Ishikawa (cell line): ENCODE measurements at regions not wholly inside any gene's neighbourhood (a gene's known extent, or its start where the extent isn't known, plus 50 kb on each side); places are given as distances from the start of the nearest gene placed in this dataset.

Experiments
- CEBPB ChIP-seq: IDR thresholded peaks from 2 replicates; pipeline ENCODE4 v1.6.1; 2012
- EP300 ChIP-seq: IDR thresholded peaks from 2 replicates; pipeline ENCODE4 v1.6.1; 2012; ENCODE audit warnings: borderline replicate concordance
- FOXM1 ChIP-seq: IDR thresholded peaks from 2 replicates; pipeline ENCODE4 v1.6.1; 2012; ENCODE audit warnings: low read depth, borderline replicate concordance
- MAX ChIP-seq: IDR thresholded peaks from 2 replicates; pipeline ENCODE4 v1.6.1; 2012
- RAD21 ChIP-seq: IDR thresholded peaks from 2 replicates; pipeline ENCODE4 v1.6.1; 2012; ENCODE audit warnings: low read depth
- TAF1 ChIP-seq: IDR thresholded peaks from 2 replicates; pipeline ENCODE4 v1.6.1; 2012; ENCODE audit warnings: low read depth, mild to moderate bottlenecking
- TCF12 ChIP-seq: IDR thresholded peaks from 2 replicates; pipeline ENCODE4 v1.6.1; 2012; ENCODE audit warnings: low read depth
- USF1 ChIP-seq: IDR thresholded peaks from 2 replicates; pipeline ENCODE4 v1.6.1; 2012
- ZBTB7A ChIP-seq: IDR thresholded peaks from 2 replicates; pipeline ENCODE4 v1.6.1; 2012; ENCODE audit warnings: low read depth

GRCh38 chr5:10031817-10032216, 217.9 kb downstream of the ATPSCKMT start:
- no peak for TF ChIP-seq USF1
- no peak for TF ChIP-seq CEBPB
- no peak for TF ChIP-seq TCF12
- TF ChIP-seq MAX = no peak
- TF ChIP-seq EP300 = no peak
- TF ChIP-seq TAF1 = no peak
- no peak for TF ChIP-seq RAD21
- TF ChIP-seq ZBTB7A = no peak
- TF ChIP-seq FOXM1 = no peak
